ENCODE measurements at regions not wholly inside any gene's neighbourhood (a gene's known extent, or its start where the extent isn't known, plus 50 kb on each side); places are given as distances from the start of the nearest gene placed in this dataset.

DNA sequence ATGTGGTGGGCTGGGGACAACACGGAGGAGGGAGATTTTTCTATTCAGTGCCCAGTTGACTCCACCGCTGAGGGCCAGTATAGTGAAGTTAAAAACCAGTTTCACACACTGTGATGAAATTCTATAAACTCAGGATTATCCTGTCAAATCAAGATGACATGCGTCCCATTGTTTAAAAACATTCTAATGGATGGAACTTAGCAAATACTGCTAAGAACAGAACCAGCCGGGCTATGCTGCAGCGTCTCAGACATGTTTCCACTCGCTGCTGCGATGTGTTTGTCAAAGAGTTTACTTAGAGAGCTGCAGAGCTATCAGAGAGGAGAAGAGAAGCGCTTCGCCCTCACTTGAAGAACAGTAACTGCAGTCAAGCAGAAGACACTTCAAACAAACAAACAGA, 212.6 kb upstream of the FOXQ1 start:
- no peak overlapping the region for H3K27ac Mint-ChIP-seq
- no peak overlapping the region for H3K4me3 Mint-ChIP-seq
- H3K27me3 Mint-ChIP-seq: peaks cover 7% of the 10 kb centered on the region
- no peaks in the 10 kb centered on the region for H3K36me3 Mint-ChIP-seq
- H3K9me3 Mint-ChIP-seq: peaks cover 2% of the 10 kb centered on the region
- no peaks in the 10 kb centered on the region for H3K4me1 Mint-ChIP-seq
- ATAC-seq (ENCODE audit: low read depth) (no peak), DNase-seq (ENCODE audit: low spot score in 2 of 2) (no peak)

DNA sequence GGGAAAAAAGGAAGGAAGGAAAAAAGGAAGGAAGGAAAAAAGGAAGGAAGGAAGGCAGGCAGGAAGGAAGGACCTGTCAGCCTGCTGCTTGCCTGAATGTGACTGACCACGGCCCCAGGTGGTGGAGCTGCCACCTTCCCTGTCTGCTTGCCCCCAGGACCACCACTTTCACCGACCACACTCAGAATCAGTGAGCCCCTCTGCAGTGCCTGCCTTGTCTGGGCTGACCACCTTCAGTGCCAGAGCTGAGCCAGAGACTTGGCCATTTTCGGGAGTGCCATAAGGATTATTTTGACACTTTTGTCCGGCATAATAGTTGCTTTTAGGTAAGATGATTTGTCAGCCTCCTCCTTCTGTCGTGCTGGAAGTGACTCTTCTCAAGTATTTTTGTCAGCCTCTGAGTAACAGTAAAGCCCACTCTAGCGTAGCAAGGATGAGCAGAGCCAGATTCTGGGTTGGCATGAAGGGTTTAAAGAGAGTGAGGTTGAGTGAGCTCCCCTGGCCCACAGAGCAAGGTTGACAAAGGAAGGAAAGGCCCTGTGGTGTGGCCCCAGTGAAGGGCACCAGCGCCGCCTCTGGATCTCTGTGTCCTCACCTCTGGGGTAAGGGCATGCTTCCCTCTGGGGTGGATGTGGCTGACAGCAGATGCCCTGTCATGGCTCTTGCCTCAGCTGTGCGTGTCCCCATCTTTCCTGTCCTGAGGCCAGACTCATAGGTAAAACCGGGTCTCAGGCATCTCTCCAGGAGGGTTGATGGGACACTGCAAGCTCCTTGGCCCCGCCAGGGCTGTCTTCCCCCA, 214.7 kb upstream of the FOXQ1 start:
- no peak overlapping the region for H3K4me3 Mint-ChIP-seq
- H3K36me3 Mint-ChIP-seq: no peaks in the 10 kb centered on the region
- no peak overlapping the region for H3K27ac Mint-ChIP-seq
- no peaks in the 10 kb centered on the region for H3K4me1 Mint-ChIP-seq
- ATAC-seq (ENCODE audit: low read depth) (no peak), DNase-seq (ENCODE audit: low spot score in 2 of 2) (no peak)
- peaks cover 2% of the 10 kb centered on the region for H3K9me3 Mint-ChIP-seq
- H3K27me3 Mint-ChIP-seq: peaks cover 16% of the 10 kb centered on the region

DNA sequence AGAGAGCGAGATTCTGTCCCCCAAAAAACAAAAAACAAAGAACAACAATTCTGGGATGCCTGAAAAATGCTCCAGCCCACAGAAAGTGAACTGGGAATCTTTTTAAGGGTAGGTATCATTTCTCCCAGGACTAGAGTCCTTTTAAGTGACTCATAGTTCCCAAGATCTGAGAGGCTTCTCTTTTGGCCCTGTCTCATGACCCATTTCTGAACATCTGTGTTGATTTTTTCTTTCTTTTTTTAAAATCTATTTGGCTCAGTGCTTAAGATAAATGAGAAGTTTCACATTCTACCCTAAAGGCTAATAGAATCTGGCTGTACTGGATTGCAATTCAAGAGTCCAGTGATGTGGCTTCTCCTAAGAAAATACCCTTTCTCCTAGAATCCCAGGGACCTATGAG, 217.6 kb upstream of the FOXQ1 start:
- ATAC-seq (ENCODE audit: low read depth) (no peak), DNase-seq (ENCODE audit: low spot score in 2 of 2) (no peak)
- Mint-ChIP-seq H3K4me3 (no peak overlapping the region), H3K4me1 (no peaks in the 10 kb centered on the region), H3K9me3 (peaks cover 2% of the 10 kb centered on the region), H3K27ac (no peak overlapping the region), H3K36me3 (no peaks in the 10 kb centered on the region), H3K27me3 (peaks cover 13% of the 10 kb centered on the region)

DNA sequence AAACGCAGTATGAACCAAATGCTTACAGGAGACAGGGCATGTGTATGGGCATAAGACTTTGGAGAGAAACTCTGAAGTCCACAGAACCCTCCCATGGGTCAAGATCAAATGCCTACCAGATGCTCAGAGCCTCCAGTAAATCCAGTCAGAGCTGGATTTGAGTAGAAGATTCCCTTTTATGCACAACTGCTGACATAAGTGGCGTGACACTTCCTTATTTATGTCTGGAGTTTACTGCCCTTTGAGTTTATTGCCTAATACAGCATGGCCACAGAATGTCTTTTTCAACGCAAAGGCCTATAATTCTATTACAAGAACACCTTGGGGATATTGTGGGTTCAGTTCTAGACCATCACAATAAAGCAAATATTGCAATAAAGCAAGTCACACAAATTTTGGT, 220.0 kb upstream of the FOXQ1 start:
- H3K36me3 Mint-ChIP-seq: no peaks in the 10 kb centered on the region
- DNase-seq (ENCODE audit: low spot score in 2 of 2) (no peak), ATAC-seq (ENCODE audit: low read depth) (no peak)
- H3K27me3 Mint-ChIP-seq: peaks cover 12% of the 10 kb centered on the region
- H3K4me3 Mint-ChIP-seq: no peak overlapping the region
- H3K27ac Mint-ChIP-seq: no peak overlapping the region
- H3K9me3 Mint-ChIP-seq: peaks cover 2% of the 10 kb centered on the region
- H3K4me1 Mint-ChIP-seq: no peaks in the 10 kb centered on the region

DNA sequence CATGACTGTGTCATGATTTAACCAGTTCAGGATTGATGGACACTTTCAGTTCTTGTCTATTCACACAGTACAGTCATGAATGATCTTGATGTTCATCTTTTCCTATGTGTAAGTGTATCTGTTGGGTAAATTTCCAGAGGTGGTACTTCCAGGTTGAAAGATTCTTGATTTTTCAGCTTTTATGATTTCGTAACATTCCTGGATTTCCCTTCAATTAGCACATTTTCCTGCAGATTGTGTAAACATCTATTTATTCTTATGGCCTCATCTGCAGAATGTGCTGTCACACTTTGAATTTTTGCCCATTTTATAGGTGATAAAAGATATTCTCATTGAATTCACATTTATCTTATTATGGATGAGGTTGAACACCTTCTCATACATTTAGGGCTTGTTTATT, 222.0 kb upstream of the FOXQ1 start:
- DNase-seq (ENCODE audit: low spot score in 2 of 2): no peak
- Mint-ChIP-seq H3K36me3 (no peaks in the 10 kb centered on the region), H3K9me3 (no peaks in the 10 kb centered on the region), H3K27me3 (peaks cover 10% of the 10 kb centered on the region), H3K27ac (no peak overlapping the region), H3K4me3 (no peak overlapping the region), H3K4me1 (no peaks in the 10 kb centered on the region)
- ATAC-seq (ENCODE audit: low read depth): no peak

DNA sequence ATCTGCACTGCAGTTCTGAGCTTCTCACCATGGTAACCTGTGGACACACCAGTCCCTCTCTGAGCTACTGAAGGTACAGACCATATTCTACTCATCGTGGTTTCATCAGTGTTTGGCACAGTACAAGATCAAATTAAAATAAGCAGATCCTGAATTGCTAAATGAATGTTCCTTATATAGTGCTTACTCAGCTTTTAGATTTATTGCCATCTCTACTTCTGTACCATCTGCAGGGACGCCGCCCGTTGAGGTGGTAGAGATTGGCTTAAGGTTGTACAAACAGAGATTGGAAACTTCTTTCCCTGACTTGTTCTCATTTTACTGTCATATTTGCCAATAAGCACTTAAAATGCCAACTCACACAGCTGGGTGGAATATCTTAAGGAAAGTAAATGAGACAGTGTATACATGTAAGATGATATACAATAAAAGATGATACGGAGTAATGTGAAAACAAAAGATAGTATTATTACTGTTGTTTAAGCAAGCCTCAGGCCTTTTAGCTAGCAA, 223.4 kb upstream of the FOXQ1 start:
- no peaks in the 10 kb centered on the region for H3K36me3 Mint-ChIP-seq
- no peak for DNase-seq (ENCODE audit: low spot score in 2 of 2)
- H3K9me3 Mint-ChIP-seq: no peaks in the 10 kb centered on the region
- no peak overlapping the region for H3K27ac Mint-ChIP-seq
- no peaks in the 10 kb centered on the region for H3K4me1 Mint-ChIP-seq
- peaks cover 8% of the 10 kb centered on the region for H3K27me3 Mint-ChIP-seq
- H3K4me3 Mint-ChIP-seq: no peak overlapping the region
- ATAC-seq (ENCODE audit: low read depth): no peak

DNA sequence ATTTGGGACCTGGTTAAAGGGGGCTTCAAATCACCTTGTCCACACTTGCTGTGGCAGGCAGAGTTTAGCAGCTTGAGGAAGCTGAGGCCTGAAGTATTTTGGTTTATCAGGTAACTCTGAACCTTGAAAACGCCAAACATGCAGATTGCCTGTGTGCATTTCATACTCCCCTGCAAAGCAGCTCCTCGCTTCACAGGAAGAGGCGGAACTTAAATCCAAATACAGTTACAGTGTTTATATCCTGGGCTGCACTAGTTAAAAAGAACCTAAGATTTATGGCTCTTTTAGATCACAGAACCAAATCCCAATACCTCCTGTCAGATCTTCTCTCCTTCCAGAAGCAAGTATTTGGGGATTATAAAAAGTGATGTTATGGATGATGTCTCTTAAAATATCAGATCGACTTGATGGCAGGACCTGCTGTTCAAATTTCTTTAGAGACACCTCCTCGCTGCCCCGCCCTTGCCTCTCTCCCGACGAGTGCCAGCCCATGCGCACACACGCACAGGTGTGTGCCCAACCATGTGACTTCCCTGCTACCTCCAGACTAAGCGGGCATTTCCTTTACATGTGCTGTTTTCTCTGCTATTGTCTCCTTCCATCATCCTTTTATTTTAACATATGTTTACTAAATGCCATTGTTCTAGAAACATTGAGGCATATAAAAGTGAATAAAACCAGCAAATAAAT, 224.6 kb upstream of the FOXQ1 start:
- Mint-ChIP-seq H3K9me3 (no peaks in the 10 kb centered on the region), H3K27ac (no peak overlapping the region), H3K27me3 (peaks cover 1% of the 10 kb centered on the region), H3K4me1 (no peaks in the 10 kb centered on the region), H3K4me3 (no peak overlapping the region), H3K36me3 (no peaks in the 10 kb centered on the region)
- DNase-seq (ENCODE audit: low spot score in 2 of 2) (no peak), ATAC-seq (ENCODE audit: low read depth) (no peak)

DNA sequence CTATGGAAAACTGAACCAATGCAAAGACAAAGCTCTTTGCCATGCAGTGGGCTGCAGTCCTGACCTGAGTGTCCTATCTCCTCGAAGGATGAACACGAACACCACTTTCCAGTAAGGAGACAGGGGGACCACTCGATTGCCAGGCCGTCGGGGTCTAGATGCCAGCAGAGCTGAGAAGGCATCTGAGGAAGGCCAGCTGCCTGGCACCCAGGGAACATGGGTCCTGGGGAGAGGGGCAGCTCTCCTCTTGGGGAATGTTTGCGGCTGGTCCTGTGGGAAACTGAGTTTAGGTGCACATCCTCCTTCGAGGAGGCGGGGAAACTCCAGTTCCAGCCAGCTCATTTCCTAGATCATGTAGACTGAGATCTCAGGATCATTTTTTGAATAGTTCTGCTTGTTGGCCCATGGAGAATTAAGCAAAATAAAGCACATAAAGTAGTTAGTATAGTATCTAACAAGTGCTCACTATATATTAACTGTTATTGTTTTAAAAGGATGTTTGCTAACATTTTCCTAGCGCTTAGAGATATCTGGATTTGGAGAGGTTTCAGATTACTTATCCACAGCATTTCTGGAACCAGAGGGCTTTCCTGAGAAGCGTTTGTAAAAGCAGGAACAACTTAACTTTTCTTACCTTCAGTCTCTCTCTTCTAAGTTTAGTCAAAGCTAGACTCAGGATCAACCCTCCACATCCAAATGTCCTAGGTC, 225.3 kb upstream of the FOXQ1 start:
- no peak for ATAC-seq (ENCODE audit: low read depth)

DNA sequence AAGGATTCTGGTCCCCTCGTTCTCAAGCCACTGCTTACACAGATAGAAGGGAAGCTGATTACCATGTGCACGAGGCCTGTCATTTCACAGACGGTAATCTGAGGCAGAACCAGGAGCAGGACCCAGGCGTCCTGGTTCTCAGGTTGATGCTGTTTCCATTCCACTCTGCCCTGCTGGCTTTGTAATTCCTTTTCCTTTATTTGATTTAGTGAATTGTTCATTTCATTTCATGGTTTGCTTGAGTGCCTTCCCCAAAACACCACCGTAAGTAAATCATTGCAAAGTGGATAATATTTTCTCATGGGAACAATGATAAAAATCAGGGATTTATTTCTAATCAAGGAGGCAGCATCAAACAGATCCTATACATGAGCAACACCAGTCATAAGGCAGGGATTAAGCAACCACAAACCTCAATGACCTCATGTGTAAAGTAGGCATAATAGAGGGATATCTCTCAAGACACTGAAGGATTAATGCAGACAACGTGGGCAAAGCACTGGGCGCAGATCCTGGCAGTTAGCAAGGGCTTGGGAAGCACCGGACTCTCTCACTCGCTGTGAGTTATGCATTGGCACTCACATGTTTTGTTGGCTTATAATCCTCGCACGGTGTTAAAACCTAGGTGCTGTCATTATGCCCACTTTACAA, 229.5 kb upstream of the FOXQ1 start:
- Mint-ChIP-seq H3K4me3 (no peak overlapping the region), H3K36me3 (no peaks in the 10 kb centered on the region)
- ATAC-seq (ENCODE audit: low read depth): no peak

More for the DNA sequence above, 225.3 kb upstream of the FOXQ1 start:
- Mint-ChIP-seq H3K36me3 (no peaks in the 10 kb centered on the region), H3K4me3 (no peak overlapping the region), H3K27ac (no peak overlapping the region), H3K4me1 (no peaks in the 10 kb centered on the region), H3K9me3 (no peaks in the 10 kb centered on the region), H3K27me3 (peaks cover 1% of the 10 kb centered on the region)
- no peak for DNase-seq (ENCODE audit: low spot score in 2 of 2)

DNA sequence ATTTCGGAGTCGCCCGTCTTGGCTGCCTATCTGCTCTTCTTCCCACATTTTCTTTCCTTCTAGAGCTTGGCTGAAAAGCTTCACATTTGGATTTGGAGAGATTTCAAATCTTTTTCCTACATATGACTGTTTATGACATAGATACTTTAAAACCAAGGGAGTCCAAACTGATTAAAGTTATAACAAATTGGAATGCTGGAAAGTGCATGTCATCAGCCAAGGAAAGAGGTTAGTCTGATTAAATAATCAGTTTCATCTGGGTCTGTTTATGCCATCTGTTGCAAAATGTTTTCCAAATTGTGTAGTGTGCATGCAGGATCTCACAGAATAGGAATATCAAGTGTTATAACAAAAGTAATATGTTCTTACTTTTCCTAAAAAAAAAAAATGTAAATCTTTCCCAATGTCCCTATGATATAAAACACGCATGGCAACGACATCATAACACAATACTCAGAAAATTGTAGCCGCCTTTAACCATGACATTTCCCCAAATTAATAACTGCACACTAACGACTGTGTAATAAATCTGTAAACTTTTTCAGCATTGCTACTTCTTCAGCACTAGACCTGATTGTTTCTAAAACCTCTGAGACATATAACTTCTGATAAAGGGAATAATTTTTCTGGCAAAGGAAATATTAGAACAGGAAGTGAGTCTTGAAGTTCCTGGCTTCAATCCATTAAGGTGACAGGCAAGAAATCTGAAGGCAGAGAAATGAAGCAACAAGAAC, 230.2 kb upstream of the FOXQ1 start:
- no peaks in the 10 kb centered on the region for H3K36me3 Mint-ChIP-seq

More for the DNA sequence above, 229.5 kb upstream of the FOXQ1 start:
- DNase-seq (ENCODE audit: low spot score in 2 of 2): no peak
- H3K27me3 Mint-ChIP-seq: no peaks in the 10 kb centered on the region
- no peaks in the 10 kb centered on the region for H3K9me3 Mint-ChIP-seq
- H3K4me1 Mint-ChIP-seq: no peaks in the 10 kb centered on the region
- no peak overlapping the region for H3K27ac Mint-ChIP-seq

DNA sequence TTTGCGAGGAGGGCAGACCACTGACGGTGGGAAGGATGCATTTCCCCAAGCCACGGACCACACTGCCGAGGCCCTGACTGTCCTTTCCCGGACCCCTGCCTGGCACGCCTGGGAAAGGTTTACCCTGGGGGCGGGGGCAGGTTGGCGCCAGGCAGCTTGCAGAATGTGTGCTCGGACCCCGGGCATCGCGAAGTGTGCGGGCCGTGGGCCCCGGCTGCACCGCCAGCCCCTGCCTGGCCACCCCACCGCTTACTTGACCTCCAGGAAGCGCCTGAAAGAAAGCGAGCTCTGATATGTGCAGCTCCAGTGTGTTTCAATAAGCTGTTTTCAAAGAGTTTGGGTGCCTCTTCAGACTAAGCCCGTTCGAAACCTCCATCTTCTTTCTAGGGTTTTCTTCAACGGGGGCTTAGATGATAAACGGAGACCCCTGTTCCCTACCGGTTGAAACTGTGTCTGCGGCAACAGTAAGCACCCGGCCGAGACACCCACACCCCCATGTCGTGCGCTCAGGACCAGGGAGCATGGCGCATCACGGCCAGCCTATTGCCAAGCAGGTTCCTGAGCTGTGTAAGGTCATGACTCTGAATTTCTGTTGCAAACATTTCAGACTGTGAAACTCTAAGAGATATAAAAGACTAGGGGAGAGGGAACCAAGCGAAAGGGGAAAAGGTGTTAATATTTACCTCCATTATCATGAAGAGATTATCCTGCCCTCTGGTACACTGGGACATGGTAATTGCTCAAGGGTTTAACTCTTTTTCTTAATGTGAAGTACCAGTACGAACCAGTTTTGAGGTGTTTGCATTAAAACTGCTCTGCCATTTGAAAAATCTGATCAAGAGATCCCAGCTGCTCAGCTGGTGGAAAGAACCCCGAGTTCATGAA, 231.2 kb upstream of the FOXQ1 start:
- Mint-ChIP-seq H3K9me3 (no peaks in the 10 kb centered on the region), H3K36me3 (no peaks in the 10 kb centered on the region), H3K4me3 (no peak overlapping the region), H3K27me3 (no peaks in the 10 kb centered on the region), H3K27ac (no peak overlapping the region), H3K4me1 (no peaks in the 10 kb centered on the region)
- no peak for ATAC-seq (ENCODE audit: low read depth)
- DNase-seq (ENCODE audit: low spot score in 2 of 2): no peak

More for the DNA sequence above, 230.2 kb upstream of the FOXQ1 start:
- H3K27ac Mint-ChIP-seq: no peak overlapping the region
- DNase-seq (ENCODE audit: low spot score in 2 of 2) (no peak), ATAC-seq (ENCODE audit: low read depth) (no peak)
- H3K4me3 Mint-ChIP-seq: no peak overlapping the region
- H3K27me3 Mint-ChIP-seq: no peaks in the 10 kb centered on the region
- H3K9me3 Mint-ChIP-seq: no peaks in the 10 kb centered on the region
- H3K4me1 Mint-ChIP-seq: no peaks in the 10 kb centered on the region

DNA sequence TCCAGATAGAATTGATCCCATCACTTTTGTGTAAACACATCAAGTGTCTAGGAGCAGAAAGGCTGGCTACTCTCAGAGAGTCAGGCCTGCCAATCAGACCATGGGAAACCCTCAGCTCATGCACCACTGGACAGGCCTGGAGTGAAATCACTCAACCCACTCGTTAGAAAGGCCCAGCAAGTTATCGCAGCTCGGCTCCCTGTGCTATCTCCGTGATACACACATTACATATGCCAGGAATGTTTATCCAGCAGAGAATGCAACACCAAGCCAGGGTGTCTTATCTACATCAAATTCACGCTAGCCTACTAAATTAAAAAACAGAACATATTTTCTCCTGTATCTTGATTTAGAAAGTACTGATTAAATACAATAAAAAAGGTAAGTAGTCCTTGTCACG, 232.4 kb upstream of the FOXQ1 start:
- no peak for DNase-seq (ENCODE audit: low spot score in 2 of 2)
- no peaks in the 10 kb centered on the region for H3K9me3 Mint-ChIP-seq
- H3K27ac Mint-ChIP-seq: no peak overlapping the region
- no peak overlapping the region for H3K4me3 Mint-ChIP-seq
- ATAC-seq (ENCODE audit: low read depth): no peak
- no peaks in the 10 kb centered on the region for H3K4me1 Mint-ChIP-seq
- H3K27me3 Mint-ChIP-seq: no peaks in the 10 kb centered on the region
- H3K36me3 Mint-ChIP-seq: no peaks in the 10 kb centered on the region

Data from memory B cell (primary cell).